Calu3 (cell line): ENCODE measurements at regions not wholly inside any gene's neighbourhood (a gene's known extent, or its start where the extent isn't known, plus 50 kb on each side); places are given as distances from the start of the nearest gene placed in this dataset.

Experiments used
- BruUV-seq: library from RNA; stranded (reverse); fragments of 400-500 nt; replicated peaks from 2 replicates; lab custom pipeline; 2021; lab: Mats Ljungman, UMichigan
- CTCF ChIA-PET: fragments of 300-600 bp; sonication (Branson Sonifier 250); formaldehyde crosslinking; loops from one replicate; lab custom pipeline; 2022; ENCODE audit warnings: antibody characterized with exemption; lab: Charles Lee
- DNase-seq: peaks from one replicate; pipeline ENCODE4 v3.0.0; 2022
- H3K27ac Mint-ChIP-seq: one replicate; pipeline ENCODE4 v1.8.0; 2022; ENCODE audit warnings: mixed read lengths; ENCODE audit not compliant: unreplicated experiment
- H3K27me3 Mint-ChIP-seq: one replicate; pipeline ENCODE4 v1.8.0; 2022; ENCODE audit warnings: mixed read lengths; ENCODE audit not compliant: unreplicated experiment
- H3K36me3 Mint-ChIP-seq: one replicate; pipeline ENCODE4 v1.8.0; 2022; ENCODE audit warnings: mild to moderate bottlenecking, moderate library complexity, mixed read lengths; ENCODE audit not compliant: insufficient read depth, unreplicated experiment
- H3K4me1 Mint-ChIP-seq: one replicate; pipeline ENCODE4 v1.8.0; 2022; ENCODE audit warnings: mild to moderate bottlenecking, low read depth, mixed read lengths; ENCODE audit not compliant: unreplicated experiment
- H3K4me3 Mint-ChIP-seq: one replicate; pipeline ENCODE4 v1.8.0; 2022; ENCODE audit warnings: mild to moderate bottlenecking, low read depth, moderate library complexity, mixed read lengths; ENCODE audit not compliant: unreplicated experiment
- H3K9me3 Mint-ChIP-seq: one replicate; pipeline ENCODE4 v1.8.0; 2022; ENCODE audit warnings: low read depth, mixed read lengths; ENCODE audit not compliant: unreplicated experiment
- intact Hi-C: fragments of 100-400 bp; cut with micrococcal nuclease; formaldehyde crosslinking; loops from one replicate; pipeline ENCODE4 v1.10.0; 2022; ENCODE audit not compliant: unreplicated experiment
- TF ChIP-seq, protein P1 (sequence below): fragments of 200-600 bp; IDR thresholded peaks from one replicate; pipeline ENCODE4 v1.8.0; 2022; ENCODE audit warnings: antibody characterized with exemption; ENCODE audit not compliant: unreplicated experiment

DNA sequence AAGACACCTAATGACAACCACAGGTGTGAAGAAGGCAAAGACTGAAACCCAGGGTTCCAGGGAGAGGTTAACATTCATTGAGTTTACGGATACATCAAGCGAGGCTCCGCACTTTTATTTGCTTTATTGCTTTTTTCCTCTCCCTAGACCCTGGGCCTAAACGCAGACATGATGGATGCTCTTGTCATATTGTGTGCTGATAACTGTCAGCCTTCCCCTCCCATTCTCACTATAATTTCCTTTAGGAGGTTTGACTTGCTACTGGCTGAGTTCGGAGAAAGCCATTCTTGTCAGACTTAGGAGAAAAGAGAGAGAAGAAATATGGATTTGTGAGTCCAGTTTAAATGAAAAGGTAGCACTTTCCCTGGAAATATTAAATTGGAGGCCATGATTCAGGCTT lies 471.6 kb downstream of the DNAH5 start:
- Mint-ChIP-seq H3K9me3 (peaks cover 2% of the 10 kb centered on the region), H3K27me3 (peaks cover 12% of the 10 kb centered on the region), H3K4me3 (no peak overlapping the region), H3K36me3 (no peaks in the 10 kb centered on the region), H3K27ac (no peak overlapping the region), H3K4me1 (no peaks in the 10 kb centered on the region)
- intact Hi-C loops: loop anchor here (10.0 kb wide), 2 partner anchors 482 to 1172 kb away; no protein-coding TSS in a partner anchor
- TF ChIP-seq, protein P1, sequence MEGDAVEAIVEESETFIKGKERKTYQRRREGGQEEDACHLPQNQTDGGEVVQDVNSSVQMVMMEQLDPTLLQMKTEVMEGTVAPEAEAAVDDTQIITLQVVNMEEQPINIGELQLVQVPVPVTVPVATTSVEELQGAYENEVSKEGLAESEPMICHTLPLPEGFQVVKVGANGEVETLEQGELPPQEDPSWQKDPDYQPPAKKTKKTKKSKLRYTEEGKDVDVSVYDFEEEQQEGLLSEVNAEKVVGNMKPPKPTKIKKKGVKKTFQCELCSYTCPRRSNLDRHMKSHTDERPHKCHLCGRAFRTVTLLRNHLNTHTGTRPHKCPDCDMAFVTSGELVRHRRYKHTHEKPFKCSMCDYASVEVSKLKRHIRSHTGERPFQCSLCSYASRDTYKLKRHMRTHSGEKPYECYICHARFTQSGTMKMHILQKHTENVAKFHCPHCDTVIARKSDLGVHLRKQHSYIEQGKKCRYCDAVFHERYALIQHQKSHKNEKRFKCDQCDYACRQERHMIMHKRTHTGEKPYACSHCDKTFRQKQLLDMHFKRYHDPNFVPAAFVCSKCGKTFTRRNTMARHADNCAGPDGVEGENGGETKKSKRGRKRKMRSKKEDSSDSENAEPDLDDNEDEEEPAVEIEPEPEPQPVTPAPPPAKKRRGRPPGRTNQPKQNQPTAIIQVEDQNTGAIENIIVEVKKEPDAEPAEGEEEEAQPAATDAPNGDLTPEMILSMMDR: no peak
- no peak for DNase-seq
- CTCF ChIA-PET: no interaction called here
- no TSS peak for BruUV-seq

- DNase-seq: no peak
- Mint-ChIP-seq H3K4me3 (no peak overlapping the region), H3K4me1 (no peaks in the 10 kb centered on the region), H3K9me3 (peaks cover 2% of the 10 kb centered on the region), H3K27me3 (peaks cover 13% of the 10 kb centered on the region), H3K36me3 (no peaks in the 10 kb centered on the region), H3K27ac (no peak overlapping the region)
- no TSS peak for BruUV-seq
- CTCF ChIA-PET: no interaction called here
- TF ChIP-seq, protein P1: no peak
- intact Hi-C loops: loop anchor here (10.0 kb wide), 2 partner anchors 484 to 1174 kb away; no protein-coding TSS in a partner anchor
Observed at GRCh38 chr5:13470975-13471374, 473.5 kb downstream of the DNAH5 start.

- intact Hi-C loops: loop anchor here (10.0 kb wide), 2 partner anchors 485 to 1175 kb away; no protein-coding TSS in a partner anchor
- peaks cover 2% of the 10 kb centered on the region for H3K9me3 Mint-ChIP-seq
- H3K27me3 Mint-ChIP-seq: peaks cover 13% of the 10 kb centered on the region
- BruUV-seq: no TSS peak
- no peak for DNase-seq
- H3K4me1 Mint-ChIP-seq: no peaks in the 10 kb centered on the region
- no peak overlapping the region for H3K27ac Mint-ChIP-seq
- CTCF ChIA-PET: no interaction called here
- H3K36me3 Mint-ChIP-seq: no peaks in the 10 kb centered on the region
- no peak overlapping the region for H3K4me3 Mint-ChIP-seq
- TF ChIP-seq, protein P1: no peak
Observed at GRCh38 chr5:13470263-13470662, 474.2 kb downstream of the DNAH5 start.

GRCh38 chr5:13464532-13465193 lies 479.8 kb downstream of the DNAH5 start:
- CTCF ChIA-PET: no interaction called here
- Mint-ChIP-seq H3K36me3 (no peaks in the 10 kb centered on the region), H3K9me3 (peaks cover 4% of the 10 kb centered on the region), H3K27me3 (peaks cover 13% of the 10 kb centered on the region), H3K27ac (no peak overlapping the region), H3K4me3 (no peak overlapping the region), H3K4me1 (no peaks in the 10 kb centered on the region)
- intact Hi-C loops: no loop called here
- no peak for DNase-seq
- TF ChIP-seq, protein P1: no peak
- no TSS peak for BruUV-seq
